DMS53 (cell line): ENCODE measurements at regions not wholly inside any gene's neighbourhood (a gene's known extent, or its start where the extent isn't known, plus 50 kb on each side); places are given as distances from the start of the nearest gene placed in this dataset.

ENCODE experiments used
- DNase-seq: peaks from one replicate; lab custom pipeline; 2025; lab: John Stamatoyannopoulos, UW

- no peak for DNase-seq
Measured at GRCh38 chr15:47887241-47887800, 170.0 kb downstream of the SEMA6D start.

- DNase-seq: no peak
Measured at GRCh38 chr15:47888385-47889100, 171.2 kb downstream of the SEMA6D start.

DNA sequence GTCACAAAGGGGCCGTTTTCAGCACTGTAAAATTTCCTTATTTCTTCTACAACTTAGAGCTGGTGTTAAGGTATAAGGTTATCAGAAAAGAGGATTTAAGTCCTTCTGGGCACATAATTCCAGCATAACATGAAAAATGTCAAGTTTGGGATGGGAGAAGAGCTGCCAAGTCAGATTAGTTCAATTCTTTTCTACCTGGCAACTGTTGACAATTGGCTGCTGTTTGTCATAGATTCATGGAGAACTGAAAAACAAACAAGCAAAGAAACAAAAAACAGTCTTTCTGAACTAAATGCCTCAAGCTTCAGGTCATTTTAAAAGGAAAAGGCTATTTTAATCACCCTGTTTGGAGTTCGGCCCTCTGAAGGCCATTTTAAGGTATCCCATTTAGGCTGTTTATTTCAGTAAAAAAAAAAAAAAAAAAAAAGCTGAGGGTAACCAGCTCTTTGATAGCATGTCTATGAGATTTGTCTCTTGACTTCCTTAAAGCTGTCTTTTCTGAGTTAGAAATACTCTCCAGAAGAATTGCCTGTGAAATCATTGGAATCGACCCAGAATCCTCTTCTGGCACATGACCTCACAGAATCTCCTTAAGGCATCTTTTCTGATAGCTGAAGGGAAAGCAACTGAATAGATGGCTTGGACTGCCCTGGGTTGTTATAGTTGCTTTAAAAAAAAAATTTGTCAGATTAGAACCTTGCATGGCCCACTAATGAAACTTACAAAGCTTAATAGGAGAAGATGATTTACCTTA is 173.3 kb downstream of the SEMA6D start:
- DNase-seq: no peak

DNA sequence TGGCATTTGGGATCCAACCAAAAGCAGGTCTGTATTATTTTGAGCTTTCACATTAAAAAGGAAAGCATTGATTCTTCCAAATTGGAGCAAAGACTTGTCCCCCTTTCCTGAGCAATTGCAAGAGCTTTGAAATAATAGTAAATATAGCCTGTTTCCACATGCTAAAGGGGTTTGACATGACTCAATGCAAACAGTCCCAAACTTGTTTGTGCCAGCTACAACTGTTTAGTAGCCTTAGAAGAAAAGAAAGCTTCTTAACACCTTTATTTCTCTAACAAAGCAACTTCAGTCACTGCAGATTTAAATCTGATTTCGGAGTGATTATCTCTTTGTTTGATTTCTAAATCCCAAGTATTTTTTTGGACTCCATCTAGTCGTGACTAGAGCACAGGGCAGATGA is 180.2 kb downstream of the SEMA6D start:
- DNase-seq: no peak

DNA sequence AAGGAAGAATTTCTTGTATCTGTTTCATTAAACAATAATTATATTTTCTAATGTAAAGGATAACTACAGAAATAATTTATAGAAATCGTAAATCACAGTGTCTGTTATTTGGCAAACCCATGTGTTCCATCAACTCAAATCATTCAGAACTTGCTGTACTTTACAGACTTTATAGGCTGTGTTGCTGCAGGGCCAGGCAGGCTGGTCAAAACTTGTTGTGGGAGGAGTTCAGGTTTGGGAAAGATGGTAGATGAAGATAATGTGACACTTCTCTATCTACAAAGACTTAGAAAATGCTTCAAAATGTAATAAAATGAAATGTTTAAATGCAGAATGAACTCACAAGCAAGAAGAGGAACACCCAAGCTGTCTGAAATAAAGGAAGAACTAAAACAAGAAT is 183.4 kb downstream of the SEMA6D start:
- DNase-seq: no peak

DNA sequence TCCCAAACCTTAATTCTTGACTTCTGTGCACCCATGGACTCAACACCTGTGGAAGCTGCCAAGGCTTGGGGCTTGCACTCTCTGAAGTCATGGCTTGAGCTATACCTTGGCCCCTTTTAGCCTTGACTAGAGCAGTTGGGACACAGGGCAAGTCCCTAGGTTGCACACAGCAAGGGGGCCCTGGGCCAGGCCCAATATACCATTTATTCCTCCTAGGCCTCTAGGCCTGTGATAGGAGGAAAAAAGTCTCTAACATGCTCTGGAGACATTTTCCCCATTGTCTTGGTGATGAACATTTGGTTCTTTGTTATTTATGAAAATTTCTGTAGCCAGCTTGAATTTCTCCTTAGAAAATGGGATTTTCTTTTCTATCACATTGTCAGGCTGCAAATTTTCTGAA is 186.1 kb downstream of the SEMA6D start:
- no peak for DNase-seq

- no peak for DNase-seq
Measured at GRCh38 chr15:47908486-47908885, 191.2 kb downstream of the SEMA6D start.

DNA sequence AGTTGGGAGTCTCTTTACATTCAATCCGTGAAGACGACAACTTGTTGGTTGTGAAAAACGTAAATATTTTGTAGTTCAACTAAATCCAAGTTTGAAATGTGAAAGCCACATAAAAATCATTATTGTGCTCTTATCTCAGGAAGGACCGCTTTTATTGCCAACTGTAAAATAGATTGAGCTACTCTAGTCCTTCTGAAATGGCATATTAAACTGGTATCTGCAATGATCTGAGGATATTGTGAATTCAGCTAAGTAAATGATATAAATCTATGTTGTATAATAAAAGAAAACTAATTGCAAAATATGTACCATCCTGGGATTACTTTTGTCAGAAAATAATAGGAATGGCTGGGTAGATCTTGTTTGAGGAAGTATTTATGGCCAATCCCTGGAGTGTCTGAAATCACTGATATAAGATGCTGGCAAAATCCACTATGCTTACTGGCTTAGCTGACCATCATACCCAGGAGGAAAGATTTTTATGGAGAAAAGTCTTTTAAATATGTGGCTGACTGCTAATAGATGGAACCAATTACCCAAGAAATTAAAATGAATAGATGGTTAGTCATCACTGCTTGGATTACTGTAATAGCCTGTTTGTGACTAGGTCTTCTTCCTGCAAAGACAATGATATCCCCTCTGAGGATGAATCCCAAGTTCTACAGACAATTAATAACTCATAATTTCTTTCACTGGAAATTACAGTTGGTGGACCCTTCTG is 191.8 kb downstream of the SEMA6D start:
- no peak for DNase-seq

- peak; percentile 48 for DNase-seq
Measured at GRCh38 chr15:47912910-47913309, 195.6 kb downstream of the SEMA6D start.

DNA sequence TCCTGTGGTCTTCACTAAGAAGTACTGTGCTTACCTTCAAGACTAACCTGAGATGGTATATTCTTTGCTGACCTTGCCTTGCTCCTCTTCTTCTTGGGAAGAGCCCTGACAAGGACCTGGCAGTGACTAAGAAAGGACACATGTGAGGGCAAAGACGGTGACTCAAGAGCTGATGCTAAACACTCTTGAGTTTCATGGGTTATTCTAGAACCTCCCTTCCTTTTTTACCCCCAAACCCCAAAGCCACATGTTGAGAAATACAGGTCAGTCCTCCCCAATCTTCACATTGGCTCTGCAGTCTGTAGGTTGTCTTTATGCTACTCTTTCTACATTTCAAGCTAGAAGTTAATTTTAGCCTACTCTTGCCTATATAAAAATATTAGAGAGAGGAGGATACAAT is 200.6 kb downstream of the SEMA6D start:
- no peak for DNase-seq

- DNase-seq: no peak
Measured at GRCh38 chr15:47918877-47919276, 201.6 kb downstream of the SEMA6D start.

- DNase-seq: no peak
Measured at GRCh38 chr15:47924381-47924780, 196.4 kb upstream of the SLC24A5 start.

DNA sequence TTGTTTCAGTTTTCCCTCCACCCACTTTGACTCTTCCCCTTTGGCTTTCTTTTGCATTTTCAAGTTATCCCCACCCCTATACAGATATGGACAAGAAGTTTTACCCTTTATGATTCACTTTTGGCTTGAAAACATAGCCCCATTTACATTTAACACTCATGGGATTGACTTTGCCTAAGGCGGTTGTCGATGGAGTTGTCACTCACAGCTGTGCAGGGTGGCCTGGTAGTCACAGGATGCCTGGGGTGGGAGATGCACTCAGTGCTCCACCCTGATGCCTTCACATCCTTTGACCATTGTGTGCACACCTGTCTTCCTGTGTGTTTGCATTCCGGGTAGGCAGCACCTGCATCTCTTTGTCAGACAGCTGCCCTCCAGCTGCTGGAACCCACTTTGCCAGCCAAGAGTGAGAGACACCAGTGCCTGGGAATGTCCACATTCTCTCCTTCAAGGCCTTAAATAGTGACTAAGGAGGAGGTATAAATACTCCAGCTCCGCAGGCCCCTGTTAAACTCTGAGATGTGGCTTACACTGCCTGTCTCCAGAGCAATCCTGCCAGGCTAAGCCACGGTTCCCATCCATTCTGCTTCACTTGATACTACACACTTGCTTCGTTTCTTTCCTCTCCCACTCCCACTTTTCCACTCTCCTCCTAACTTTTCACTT is 191.5 kb upstream of the SLC24A5 start:
- peak; percentile 95 for DNase-seq

- peak; percentile 25 for DNase-seq
Measured at GRCh38 chr15:47932261-47932660, 188.5 kb upstream of the SLC24A5 start.

GRCh38 chr15:47932951-47933641 is 187.7 kb upstream of the SLC24A5 start:
- DNase-seq: no peak

DNA sequence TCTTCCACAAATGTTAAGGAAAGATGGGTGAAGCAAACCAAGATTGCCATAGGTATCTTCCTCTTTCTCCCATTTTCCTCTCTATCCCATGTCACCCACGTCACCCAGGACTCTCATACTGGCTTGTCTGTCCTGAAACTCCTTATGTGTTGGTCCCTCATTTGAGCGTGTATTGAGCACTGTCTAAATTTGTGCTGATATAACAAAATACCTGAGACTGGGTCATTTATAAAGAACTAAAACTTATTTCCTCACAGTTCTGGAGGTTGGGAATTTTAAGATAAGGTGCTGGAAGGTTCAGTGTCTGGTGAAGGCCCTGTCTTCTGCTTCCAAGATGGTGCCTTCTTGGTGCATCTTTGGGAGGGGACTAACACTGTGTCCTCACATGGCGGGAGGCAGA is 186.9 kb upstream of the SLC24A5 start:
- no peak for DNase-seq

GRCh38 chr15:47934342-47934741 is 186.4 kb upstream of the SLC24A5 start:
- DNase-seq: no peak

- DNase-seq: no peak
Measured at GRCh38 chr15:47937834-47938233, 183.0 kb upstream of the SLC24A5 start.

DNA sequence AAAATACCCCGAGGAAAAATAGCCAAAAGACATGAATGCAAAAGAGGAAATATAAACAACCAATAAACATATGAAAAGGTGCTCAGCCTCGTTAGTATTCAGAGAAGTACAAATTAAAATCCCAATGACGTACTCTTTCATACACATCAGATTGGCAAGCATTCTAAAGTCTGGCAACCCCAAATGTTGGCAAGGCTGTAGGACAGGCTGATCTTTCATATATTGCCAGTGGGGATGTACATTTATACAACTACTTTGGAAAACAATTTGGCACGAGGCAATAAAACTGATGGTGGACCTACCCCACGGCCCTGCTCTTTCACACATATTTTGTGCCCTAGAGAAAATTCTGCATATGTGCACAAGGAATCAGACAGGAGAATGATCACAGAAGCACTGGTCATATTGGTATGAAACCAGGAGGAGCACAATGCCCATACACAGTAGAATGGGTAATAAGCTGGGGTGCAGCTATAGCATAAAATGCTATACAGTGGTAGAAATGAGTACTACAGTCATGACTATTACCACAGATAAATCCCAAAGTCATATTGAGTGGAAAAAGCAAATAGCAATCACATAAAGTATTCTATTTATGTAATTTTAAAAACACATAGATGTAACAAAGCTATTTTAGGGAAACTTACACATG is 176.0 kb upstream of the SLC24A5 start:
- peak; percentile 4 for DNase-seq

DNA sequence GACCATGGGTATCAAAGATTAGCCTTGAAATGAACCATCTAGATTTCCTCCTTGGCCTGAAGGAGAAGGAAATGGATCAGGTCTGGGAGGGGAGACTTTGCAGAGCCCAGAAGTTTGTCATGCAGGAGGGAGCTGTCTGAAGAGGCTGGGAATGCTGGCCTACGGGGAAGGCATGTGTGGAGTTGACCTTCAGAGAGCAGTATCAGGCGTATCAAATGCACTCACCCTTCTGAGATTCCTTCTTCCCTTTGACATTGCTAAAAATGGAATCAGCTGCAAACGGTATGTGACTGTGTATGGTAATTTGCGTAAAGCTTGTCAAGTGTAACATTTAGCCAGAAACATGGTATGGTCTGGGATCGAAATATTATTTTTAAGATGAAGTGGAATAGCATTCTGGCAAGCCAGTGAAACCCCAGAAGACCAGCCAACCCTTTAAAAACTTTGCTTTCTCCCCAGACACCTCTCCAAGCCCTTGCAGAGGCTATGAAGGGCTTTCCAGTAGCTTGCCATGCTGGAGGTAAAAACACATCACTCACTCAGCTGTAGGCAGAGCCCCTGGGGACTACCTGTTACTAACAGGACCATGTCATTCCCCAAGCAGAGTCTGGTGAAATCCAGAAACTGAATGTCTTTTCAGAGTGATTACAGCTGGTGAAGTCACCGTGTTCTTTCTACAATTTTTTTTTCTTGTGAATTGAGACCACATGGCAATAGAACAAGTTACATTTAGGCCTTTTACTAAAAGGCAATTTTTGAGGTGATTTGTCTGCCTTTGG is 174.7 kb upstream of the SLC24A5 start:
- no peak for DNase-seq
